ENCODE measurements at regions not wholly inside any gene's neighbourhood (a gene's known extent, or its start where the extent isn't known, plus 50 kb on each side); places are given as distances from the start of the nearest gene placed in this dataset.

DNA sequence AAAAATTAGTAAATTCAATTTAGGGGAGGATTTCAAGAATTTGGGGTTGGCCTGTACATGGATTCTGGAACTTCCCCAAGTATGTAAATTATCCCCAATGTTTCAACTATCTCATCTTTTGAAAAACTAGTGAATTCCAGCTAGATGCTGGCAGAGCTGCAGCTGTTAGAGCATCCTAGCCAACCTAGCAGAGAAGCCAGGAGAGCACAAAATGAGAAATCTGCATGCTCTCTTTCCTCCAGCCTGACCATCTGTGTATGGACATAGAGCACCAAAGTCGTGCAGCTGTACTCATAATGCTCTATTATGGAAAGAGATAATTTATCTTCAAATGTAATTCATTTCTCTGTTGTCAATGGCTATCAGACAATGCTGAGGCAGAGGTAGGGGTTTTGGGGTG is 1217.7 kb downstream of the PCDH19 start:
- TF ChIP-seq ZNF274 (IDR thresholded peaks at IDR 0.05; ENCODE audit: low read depth, low read length) = no peak
- TF ChIP-seq, protein P1, sequence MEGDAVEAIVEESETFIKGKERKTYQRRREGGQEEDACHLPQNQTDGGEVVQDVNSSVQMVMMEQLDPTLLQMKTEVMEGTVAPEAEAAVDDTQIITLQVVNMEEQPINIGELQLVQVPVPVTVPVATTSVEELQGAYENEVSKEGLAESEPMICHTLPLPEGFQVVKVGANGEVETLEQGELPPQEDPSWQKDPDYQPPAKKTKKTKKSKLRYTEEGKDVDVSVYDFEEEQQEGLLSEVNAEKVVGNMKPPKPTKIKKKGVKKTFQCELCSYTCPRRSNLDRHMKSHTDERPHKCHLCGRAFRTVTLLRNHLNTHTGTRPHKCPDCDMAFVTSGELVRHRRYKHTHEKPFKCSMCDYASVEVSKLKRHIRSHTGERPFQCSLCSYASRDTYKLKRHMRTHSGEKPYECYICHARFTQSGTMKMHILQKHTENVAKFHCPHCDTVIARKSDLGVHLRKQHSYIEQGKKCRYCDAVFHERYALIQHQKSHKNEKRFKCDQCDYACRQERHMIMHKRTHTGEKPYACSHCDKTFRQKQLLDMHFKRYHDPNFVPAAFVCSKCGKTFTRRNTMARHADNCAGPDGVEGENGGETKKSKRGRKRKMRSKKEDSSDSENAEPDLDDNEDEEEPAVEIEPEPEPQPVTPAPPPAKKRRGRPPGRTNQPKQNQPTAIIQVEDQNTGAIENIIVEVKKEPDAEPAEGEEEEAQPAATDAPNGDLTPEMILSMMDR (IDR thresholded peaks at IDR 0.05 in 2 of 3, conservative IDR thresholded peaks at IDR 0.05 in 1 of 3; ENCODE audit: borderline replicate concordance in 1 of 3, insufficient read depth in 1 of 3, low read depth in 2 of 3, low read length in 2 of 3) = no peak
- no peak for TF ChIP-seq POLR2A (IDR thresholded peaks at IDR 0.05; ENCODE audit: borderline replicate concordance, extremely low read depth, insufficient read depth, insufficient read length)
- TF ChIP-seq EZH2 (IDR thresholded peaks at IDR 0.05) = no peak
- TF ChIP-seq TCF7L2 (IDR thresholded peaks at IDR 0.05; ENCODE audit: borderline replicate concordance, extremely low read depth, insufficient read depth, insufficient read length) = no peak
